ENCODE measurements at regions not wholly inside any gene's neighbourhood (a gene's known extent, or its start where the extent isn't known, plus 50 kb on each side); places are given as distances from the start of the nearest gene placed in this dataset.

- ChIA-PET CTCF (interaction anchor here (0.9 kb wide), 1 partner anchor 10 kb away, joined by 3 read pairs; no protein-coding TSS in a partner anchor), POLR2A (no interaction called here)
- H3K4me3 ChIP-seq (ENCODE audit: low read depth, low read length) = no peak overlapping the region
- DNase-seq (ENCODE audit: low read depth, low spot score) = no peak
- TF ChIP-seq CTCF (IDR thresholded peaks at IDR 0.05; ENCODE audit: insufficient read depth, low read length, missing control alignments) = no peak
Observed at GRCh38 chr20:51134405-51134804, 111.5 kb upstream of the KCNG1 start.

DNA sequence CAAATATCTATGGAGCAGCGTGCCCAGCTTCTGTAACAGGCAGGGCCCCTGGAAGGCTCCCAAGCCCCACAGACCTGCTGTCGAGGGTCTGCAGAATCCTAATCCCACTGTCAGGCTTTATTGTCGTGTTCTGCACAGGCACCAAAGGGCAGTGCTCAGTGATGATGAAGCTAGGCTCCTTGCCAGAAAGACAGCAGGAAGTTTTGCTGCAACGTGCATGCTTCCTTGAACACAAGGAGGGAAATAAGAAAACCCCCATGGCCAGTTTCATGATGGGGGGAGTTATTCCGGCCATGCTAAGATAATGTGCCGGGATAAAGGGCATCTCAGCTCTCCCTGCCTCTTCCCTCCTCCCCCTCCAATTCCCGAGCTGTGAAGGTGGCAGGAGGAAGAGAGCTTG lies 109.4 kb upstream of the KCNG1 start:
- no peak for TF ChIP-seq CTCF (IDR thresholded peaks at IDR 0.05; ENCODE audit: insufficient read depth, low read length, missing control alignments)
- ChIA-PET CTCF (interaction anchor here (1.1 to 1.6 kb wide), 4 partner anchors 9 to 338 kb away, joined by 3 to 7 read pairs (median 4); no protein-coding TSS in a partner anchor), POLR2A (no interaction called here)
- DNase-seq (ENCODE audit: low read depth, low spot score) = no peak
- no peak overlapping the region for H3K4me3 ChIP-seq (ENCODE audit: low read depth, low read length)

DNA sequence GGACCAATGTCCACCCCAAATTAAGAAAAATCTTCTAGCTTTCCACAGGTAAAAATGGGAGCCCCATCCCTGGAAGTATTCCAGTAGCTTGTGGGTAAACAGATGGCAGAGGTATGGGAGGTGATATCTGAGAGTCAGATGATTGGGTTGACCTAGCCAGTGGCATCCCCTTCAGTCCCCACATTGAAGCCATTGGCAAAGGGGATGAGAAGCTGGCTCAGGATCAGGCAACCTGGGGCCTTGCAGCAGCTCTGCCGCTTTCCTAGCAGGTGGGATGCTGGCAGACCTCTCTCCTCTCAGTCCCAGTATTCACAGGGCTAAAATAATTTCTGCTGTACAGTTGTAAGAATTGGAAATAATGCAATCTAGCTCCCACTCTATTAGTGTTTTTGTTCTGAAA lies 108.9 kb upstream of the KCNG1 start:
- CTCF ChIA-PET = interaction anchor here (1.1 to 1.6 kb wide), 3 partner anchors 139 to 337 kb away, joined by 3 to 7 read pairs (median 4); no protein-coding TSS in a partner anchor
- POLR2A ChIA-PET = no interaction called here
- TF ChIP-seq CTCF (IDR thresholded peaks at IDR 0.05; ENCODE audit: insufficient read depth, low read length, missing control alignments) = no peak
- no peak for DNase-seq (ENCODE audit: low read depth, low spot score)
- H3K4me3 ChIP-seq (ENCODE audit: low read depth, low read length) = no peak overlapping the region

DNA sequence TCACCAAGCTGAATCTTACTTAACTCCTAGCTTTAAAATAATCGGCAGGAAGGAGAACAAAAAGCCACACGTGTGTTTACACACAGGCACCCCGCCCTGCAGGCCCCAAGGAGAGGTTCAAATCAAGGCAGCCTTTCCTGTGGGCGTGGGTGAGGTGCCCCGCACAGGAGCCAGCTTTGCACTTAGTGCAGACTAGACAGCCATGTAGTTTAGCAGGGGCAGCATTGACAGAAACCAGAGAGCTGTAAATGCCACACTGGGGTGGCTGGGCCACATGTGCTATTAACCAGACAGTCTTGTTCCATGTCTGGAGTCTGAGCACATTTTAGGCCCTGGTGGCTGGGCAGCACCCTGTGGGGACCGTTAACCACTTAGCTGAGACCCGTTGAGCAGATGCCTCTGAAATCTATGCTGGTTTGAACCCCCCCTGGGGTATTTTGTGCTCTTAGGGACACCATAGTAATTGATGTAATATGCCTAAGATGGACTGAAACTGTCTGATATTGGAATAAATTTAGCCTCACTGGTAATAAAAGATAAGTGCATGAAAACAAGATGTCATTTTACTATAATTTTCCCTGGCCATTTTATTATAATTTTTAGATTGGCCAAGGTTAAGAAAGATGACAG lies 106.4 kb upstream of the KCNG1 start:
- no peak for TF ChIP-seq CTCF (IDR thresholded peaks at IDR 0.05; ENCODE audit: insufficient read depth, low read length, missing control alignments)
- no peak overlapping the region for H3K4me3 ChIP-seq (ENCODE audit: low read depth, low read length)
- DNase-seq (ENCODE audit: low read depth, low spot score) = no peak
- POLR2A ChIA-PET = interaction anchor here (0.5 to 1.2 kb wide), 2 partner anchors 96 to 148 kb away, joined by 3 read pairs; no protein-coding TSS in a partner anchor
- CTCF ChIA-PET = interaction anchor here (1.4 to 2.8 kb wide), 3 partner anchors 114 to 178 kb away, joined by 3 to 10 read pairs (median 4); no protein-coding TSS in a partner anchor

DNA sequence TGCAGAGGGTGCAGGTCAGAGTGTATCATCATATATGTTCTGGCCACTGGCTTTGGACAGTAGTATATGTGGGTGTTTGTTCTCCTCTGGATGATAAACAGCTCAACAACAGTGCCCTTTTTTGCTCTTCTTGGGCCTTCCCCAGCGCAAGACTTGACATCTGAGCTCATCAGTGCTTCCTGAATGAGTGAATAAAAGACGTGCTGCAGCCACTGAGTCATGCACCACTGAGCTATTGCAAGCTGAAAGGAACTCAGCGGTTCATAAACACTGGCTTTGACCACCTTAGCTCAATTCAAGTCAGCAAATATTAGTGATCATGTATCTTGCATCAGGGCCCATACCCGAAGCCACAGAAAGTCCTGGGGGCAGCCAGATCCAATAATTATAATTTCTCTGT lies 105.3 kb upstream of the KCNG1 start:
- CTCF ChIA-PET = interaction anchor here (1.4 to 2.8 kb wide), 3 partner anchors 113 to 179 kb away, joined by 3 to 10 read pairs (median 4); no protein-coding TSS in a partner anchor
- H3K4me3 ChIP-seq (ENCODE audit: low read depth, low read length) = no peak overlapping the region
- no peak for TF ChIP-seq CTCF (IDR thresholded peaks at IDR 0.05; ENCODE audit: insufficient read depth, low read length, missing control alignments)
- peak; percentile 70 for DNase-seq (ENCODE audit: low read depth, low spot score)
- POLR2A ChIA-PET = interaction anchor here (1.2 kb wide), 1 partner anchor 149 kb away, joined by 3 read pairs; no protein-coding TSS in a partner anchor

GRCh38 chr20:51127713-51128112 lies 104.8 kb upstream of the KCNG1 start:
- ChIA-PET CTCF (interaction anchor here (2.8 kb wide), 1 partner anchor 113 kb away, joined by 10 read pairs; no protein-coding TSS in a partner anchor), POLR2A (interaction anchor here (1.2 kb wide), 1 partner anchor 149 kb away, joined by 3 read pairs; no protein-coding TSS in a partner anchor)
- no peak for TF ChIP-seq CTCF (IDR thresholded peaks at IDR 0.05; ENCODE audit: insufficient read depth, low read length, missing control alignments)
- DNase-seq (ENCODE audit: low read depth, low spot score) = no peak
- no peak overlapping the region for H3K4me3 ChIP-seq (ENCODE audit: low read depth, low read length)

All from AG04449 (cell line).